WTC11 (cell line): ENCODE measurements at regions not wholly inside any gene's neighbourhood (a gene's known extent, or its start where the extent isn't known, plus 50 kb on each side); places are given as distances from the start of the nearest gene placed in this dataset.

Experiments
- CBFB ChIP-seq: sonication (generic); formaldehyde crosslinking; IDR thresholded peaks from 2 replicates; pipeline ENCODE4 v1.8.1; 2022; ENCODE audit warnings: mild to moderate bottlenecking, low read depth, missing genetic modification reagents
- MXD4 ChIP-seq: fragments of 250-450 bp; sonication (Bioruptor Pico); IDR thresholded peaks from 2 replicates; pipeline ENCODE4 v1.8.0; 2021; ENCODE audit warnings: mild to moderate bottlenecking, moderate library complexity, borderline replicate concordance
- NFE2L1 ChIP-seq: sonication (generic); formaldehyde crosslinking; IDR thresholded peaks from 2 replicates; pipeline ENCODE4 v1.8.1; 2023; ENCODE audit warnings: missing genetic modification reagents
- TF ChIP-seq, protein P1 (sequence below): fragments of 200-600 bp; IDR thresholded peaks from 2 replicates; pipeline ENCODE4 v1.8.0; 2022; ENCODE audit warnings: antibody characterized with exemption
- TF ChIP-seq, protein P2 (sequence below): sonication (generic); formaldehyde crosslinking; IDR thresholded peaks from 2 replicates; pipeline ENCODE4 v1.8.1; 2023; ENCODE audit warnings: mild to moderate bottlenecking, missing genetic modification reagents, moderate library complexity

DNA sequence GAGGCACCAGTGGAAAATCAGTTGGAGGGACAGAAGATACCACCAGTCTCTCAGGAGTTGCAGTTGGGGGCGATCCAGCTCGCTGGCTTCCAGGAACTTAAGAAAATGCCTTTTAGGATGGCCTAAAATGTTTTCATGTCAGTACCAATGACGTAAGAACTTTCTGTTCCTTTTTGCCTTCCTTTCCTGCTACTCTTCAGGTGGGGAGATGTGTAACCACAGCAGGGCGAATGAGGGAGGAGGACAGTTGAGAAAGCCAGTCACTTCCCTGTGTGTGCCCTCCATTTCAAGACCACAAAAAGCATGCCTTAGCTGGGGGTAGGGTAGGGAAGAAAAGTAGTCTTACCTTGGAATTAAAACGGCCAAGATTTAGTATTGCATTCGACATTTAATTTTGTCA, 941.6 kb downstream of the NLGN4Y start:
- TF ChIP-seq, protein P1, sequence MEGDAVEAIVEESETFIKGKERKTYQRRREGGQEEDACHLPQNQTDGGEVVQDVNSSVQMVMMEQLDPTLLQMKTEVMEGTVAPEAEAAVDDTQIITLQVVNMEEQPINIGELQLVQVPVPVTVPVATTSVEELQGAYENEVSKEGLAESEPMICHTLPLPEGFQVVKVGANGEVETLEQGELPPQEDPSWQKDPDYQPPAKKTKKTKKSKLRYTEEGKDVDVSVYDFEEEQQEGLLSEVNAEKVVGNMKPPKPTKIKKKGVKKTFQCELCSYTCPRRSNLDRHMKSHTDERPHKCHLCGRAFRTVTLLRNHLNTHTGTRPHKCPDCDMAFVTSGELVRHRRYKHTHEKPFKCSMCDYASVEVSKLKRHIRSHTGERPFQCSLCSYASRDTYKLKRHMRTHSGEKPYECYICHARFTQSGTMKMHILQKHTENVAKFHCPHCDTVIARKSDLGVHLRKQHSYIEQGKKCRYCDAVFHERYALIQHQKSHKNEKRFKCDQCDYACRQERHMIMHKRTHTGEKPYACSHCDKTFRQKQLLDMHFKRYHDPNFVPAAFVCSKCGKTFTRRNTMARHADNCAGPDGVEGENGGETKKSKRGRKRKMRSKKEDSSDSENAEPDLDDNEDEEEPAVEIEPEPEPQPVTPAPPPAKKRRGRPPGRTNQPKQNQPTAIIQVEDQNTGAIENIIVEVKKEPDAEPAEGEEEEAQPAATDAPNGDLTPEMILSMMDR = no peak
- TF ChIP-seq NFE2L1 (CRISPR knock-in tag) (no peak), CBFB (CRISPR knock-in tag) (no peak), MXD4 (CRISPR knock-in tag) (no peak)
- TF ChIP-seq, protein P2, sequence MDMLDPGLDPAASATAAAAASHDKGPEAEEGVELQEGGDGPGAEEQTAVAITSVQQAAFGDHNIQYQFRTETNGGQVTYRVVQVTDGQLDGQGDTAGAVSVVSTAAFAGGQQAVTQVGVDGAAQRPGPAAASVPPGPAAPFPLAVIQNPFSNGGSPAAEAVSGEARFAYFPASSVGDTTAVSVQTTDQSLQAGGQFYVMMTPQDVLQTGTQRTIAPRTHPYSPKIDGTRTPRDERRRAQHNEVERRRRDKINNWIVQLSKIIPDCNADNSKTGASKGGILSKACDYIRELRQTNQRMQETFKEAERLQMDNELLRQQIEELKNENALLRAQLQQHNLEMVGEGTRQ (CRISPR knock-in tag) = no peak
